ENCODE measurements at regions not wholly inside any gene's neighbourhood (a gene's known extent, or its start where the extent isn't known, plus 50 kb on each side); places are given as distances from the start of the nearest gene placed in this dataset.

DNA sequence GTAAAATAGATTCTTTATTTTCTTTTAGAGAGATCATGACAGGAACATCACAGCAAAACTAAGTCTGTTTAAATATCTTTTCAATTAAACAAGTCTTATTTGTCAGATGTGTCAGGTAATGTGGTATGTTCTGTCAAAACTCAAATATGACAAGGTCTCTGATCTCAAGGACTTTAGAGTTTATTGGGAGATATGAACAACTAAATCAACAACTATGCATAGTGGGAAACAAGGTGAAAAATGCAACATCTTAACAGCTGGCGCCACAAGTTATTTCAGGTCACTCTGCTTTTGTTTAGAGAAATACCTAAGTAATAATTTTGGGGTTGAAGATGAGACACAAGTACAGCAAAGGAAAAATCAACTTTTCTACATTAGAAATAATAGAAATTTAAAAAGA, 779.4 kb upstream of the ADGRL4 start:
- Mint-ChIP-seq H3K9me3 (ENCODE audit: unreplicated experiment) (no peaks in the 10 kb centered on the region), H3K4me1 (ENCODE audit: unreplicated experiment) (peaks cover 2% of the 10 kb centered on the region), H3K4me3 (ENCODE audit: unreplicated experiment) (no peak overlapping the region), H3K27me3 (ENCODE audit: unreplicated experiment) (no peaks in the 10 kb centered on the region), H3K27ac (ENCODE audit: unreplicated experiment) (no peak overlapping the region), H3K36me3 (ENCODE audit: unreplicated experiment) (peaks cover 3% of the 10 kb centered on the region)
- DNase-seq (ENCODE audit: extremely low spot score, unreplicated experiment): no peak
- TF ChIP-seq, protein P1, sequence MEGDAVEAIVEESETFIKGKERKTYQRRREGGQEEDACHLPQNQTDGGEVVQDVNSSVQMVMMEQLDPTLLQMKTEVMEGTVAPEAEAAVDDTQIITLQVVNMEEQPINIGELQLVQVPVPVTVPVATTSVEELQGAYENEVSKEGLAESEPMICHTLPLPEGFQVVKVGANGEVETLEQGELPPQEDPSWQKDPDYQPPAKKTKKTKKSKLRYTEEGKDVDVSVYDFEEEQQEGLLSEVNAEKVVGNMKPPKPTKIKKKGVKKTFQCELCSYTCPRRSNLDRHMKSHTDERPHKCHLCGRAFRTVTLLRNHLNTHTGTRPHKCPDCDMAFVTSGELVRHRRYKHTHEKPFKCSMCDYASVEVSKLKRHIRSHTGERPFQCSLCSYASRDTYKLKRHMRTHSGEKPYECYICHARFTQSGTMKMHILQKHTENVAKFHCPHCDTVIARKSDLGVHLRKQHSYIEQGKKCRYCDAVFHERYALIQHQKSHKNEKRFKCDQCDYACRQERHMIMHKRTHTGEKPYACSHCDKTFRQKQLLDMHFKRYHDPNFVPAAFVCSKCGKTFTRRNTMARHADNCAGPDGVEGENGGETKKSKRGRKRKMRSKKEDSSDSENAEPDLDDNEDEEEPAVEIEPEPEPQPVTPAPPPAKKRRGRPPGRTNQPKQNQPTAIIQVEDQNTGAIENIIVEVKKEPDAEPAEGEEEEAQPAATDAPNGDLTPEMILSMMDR (IDR thresholded peaks at IDR 0.05): no peak

DNA sequence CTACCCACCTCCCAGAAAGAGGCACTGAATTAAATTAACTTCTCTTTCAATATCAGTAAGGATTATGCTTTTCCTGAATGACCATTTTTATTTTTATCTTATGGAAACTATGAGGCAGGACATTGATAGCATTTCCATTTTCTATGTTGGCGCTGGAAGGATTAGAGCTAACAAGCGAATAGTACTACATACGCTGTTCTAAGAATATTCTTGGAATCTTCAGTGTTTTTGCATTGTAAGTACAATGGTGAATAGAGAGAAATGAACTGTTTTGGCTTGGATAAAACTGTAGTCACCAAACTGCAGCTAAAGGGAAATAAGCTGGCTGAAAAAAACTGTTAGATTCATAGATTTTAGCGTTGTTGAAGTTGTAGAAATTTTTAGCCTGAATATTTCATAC, 779.0 kb upstream of the ADGRL4 start:
- Mint-ChIP-seq H3K27me3 (ENCODE audit: unreplicated experiment) (no peaks in the 10 kb centered on the region), H3K4me3 (ENCODE audit: unreplicated experiment) (no peak overlapping the region), H3K4me1 (ENCODE audit: unreplicated experiment) (no peaks in the 10 kb centered on the region), H3K9me3 (ENCODE audit: unreplicated experiment) (no peaks in the 10 kb centered on the region), H3K36me3 (ENCODE audit: unreplicated experiment) (peaks cover 3% of the 10 kb centered on the region), H3K27ac (ENCODE audit: unreplicated experiment) (no peak overlapping the region)
- TF ChIP-seq, protein P1 (IDR thresholded peaks at IDR 0.05): no peak
- no peak for DNase-seq (ENCODE audit: extremely low spot score, unreplicated experiment)

DNA sequence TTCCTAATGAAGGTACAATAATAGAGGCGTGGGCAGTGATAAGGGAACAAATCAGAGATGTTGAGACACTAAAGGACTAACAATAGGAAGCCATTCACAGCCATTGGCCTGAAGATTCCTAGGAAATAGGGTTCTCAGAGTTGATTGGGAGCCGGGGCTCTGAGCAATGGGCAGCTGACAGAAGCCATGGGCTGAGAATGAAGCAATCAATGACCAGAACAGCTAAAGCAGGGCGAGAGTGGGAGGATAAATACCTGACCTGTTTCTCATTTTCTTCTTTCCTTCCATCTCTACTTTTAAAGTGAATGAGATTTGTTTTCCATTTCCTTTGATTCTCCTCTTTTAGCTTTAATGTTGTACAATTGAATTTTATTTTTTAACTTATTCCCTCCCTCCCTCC, 774.7 kb upstream of the ADGRL4 start:
- TF ChIP-seq, protein P1 (IDR thresholded peaks at IDR 0.05): no peak
- no peaks in the 10 kb centered on the region for H3K27me3 Mint-ChIP-seq (ENCODE audit: unreplicated experiment)
- DNase-seq (ENCODE audit: extremely low spot score, unreplicated experiment): no peak

DNA sequence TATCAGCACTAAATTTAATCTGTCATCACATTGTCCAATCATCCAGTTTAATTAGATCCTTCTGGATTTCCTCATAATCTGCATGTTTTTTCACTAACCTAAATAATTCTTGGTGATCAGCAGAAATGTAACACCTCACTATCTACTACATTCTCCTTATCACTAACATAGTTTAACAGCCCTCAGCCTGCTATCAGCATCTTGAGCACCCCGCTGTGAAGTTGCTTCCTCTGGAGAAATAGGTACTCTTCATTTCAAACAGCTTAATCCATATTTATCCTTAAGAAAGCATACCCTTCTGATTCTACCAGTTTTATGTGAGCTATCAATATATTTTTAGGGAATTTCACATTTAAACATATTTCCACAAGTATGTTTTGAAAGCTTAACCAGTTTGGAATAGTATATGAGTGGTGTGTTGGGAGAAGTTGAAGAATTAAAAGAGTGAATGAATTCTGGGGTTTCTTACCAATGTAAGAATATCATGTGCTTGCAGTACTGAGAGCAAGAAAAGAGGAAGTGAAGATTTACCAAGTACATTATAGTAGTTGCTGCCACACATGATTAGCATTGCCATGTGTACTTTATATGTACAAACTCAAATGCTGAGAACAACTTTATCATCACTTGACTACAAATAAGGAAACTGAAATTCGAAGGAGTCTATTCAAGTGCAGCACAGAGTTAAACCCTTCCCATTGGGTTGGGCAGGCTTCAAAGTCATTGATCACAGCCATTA, 771.1 kb upstream of the ADGRL4 start:
- DNase-seq (ENCODE audit: extremely low spot score, unreplicated experiment): no peak

More for the DNA sequence above, 774.7 kb upstream of the ADGRL4 start:
- H3K4me1 Mint-ChIP-seq (ENCODE audit: unreplicated experiment): no peaks in the 10 kb centered on the region
- no peak overlapping the region for H3K27ac Mint-ChIP-seq (ENCODE audit: unreplicated experiment)
- H3K36me3 Mint-ChIP-seq (ENCODE audit: unreplicated experiment): no peaks in the 10 kb centered on the region
- no peak overlapping the region for H3K4me3 Mint-ChIP-seq (ENCODE audit: unreplicated experiment)
- H3K9me3 Mint-ChIP-seq (ENCODE audit: unreplicated experiment): no peaks in the 10 kb centered on the region

DNA sequence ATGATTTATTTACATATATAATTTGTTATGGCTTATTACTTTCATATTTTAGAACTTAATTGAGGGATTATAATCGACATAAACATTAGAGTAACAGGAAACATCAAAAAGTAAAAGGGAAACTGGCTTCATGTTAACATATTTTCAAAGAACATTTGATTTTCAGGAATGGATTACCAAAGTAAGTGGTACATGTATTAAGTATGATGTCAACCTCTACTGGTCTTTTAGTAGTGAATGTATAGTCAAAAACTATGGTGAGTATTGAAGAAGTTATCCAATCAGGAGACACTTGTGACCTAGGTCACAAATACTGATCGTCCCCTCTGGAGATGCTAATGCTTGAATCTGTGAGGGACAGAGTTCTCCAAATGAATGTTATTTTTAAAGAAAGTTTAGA, 768.9 kb upstream of the ADGRL4 start:
- H3K9me3 Mint-ChIP-seq (ENCODE audit: unreplicated experiment): no peaks in the 10 kb centered on the region
- TF ChIP-seq, protein P1 (IDR thresholded peaks at IDR 0.05): no peak
- H3K4me1 Mint-ChIP-seq (ENCODE audit: unreplicated experiment): no peaks in the 10 kb centered on the region
- H3K27ac Mint-ChIP-seq (ENCODE audit: unreplicated experiment): no peak overlapping the region
- H3K36me3 Mint-ChIP-seq (ENCODE audit: unreplicated experiment): no peaks in the 10 kb centered on the region
- no peak overlapping the region for H3K4me3 Mint-ChIP-seq (ENCODE audit: unreplicated experiment)
- no peak for DNase-seq (ENCODE audit: extremely low spot score, unreplicated experiment)
- no peaks in the 10 kb centered on the region for H3K27me3 Mint-ChIP-seq (ENCODE audit: unreplicated experiment)

More for the DNA sequence above, 771.1 kb upstream of the ADGRL4 start:
- H3K27me3 Mint-ChIP-seq (ENCODE audit: unreplicated experiment): no peaks in the 10 kb centered on the region
- TF ChIP-seq, protein P1 (IDR thresholded peaks at IDR 0.05): no peak
- no peak overlapping the region for H3K27ac Mint-ChIP-seq (ENCODE audit: unreplicated experiment)
- no peaks in the 10 kb centered on the region for H3K9me3 Mint-ChIP-seq (ENCODE audit: unreplicated experiment)
- no peak overlapping the region for H3K4me3 Mint-ChIP-seq (ENCODE audit: unreplicated experiment)
- H3K4me1 Mint-ChIP-seq (ENCODE audit: unreplicated experiment): no peaks in the 10 kb centered on the region
- H3K36me3 Mint-ChIP-seq (ENCODE audit: unreplicated experiment): no peaks in the 10 kb centered on the region
